ENCODE measurements at regions not wholly inside any gene's neighbourhood (a gene's known extent, or its start where the extent isn't known, plus 50 kb on each side); places are given as distances from the start of the nearest gene placed in this dataset.

- H3K27ac ChIP-seq = peak overlapping the region in 5 of 8 donors; percentile 2 to 90 (median 88)
- intact Hi-C loops (cut with DNase I; ENCODE audit: low total_unique reads) = no loop called here
- 61 to 80% (median 63%) methylated on average over 13 of the region's 13 CpGs for WGBS, 5 donors
Measured at GRCh38 chr12:124454735-124455134, 112.7 kb downstream of the NCOR2 start.

GRCh38 chr12:124454352-124454725 lies 113.1 kb downstream of the NCOR2 start:
- peaks cover 58 to 96% (median 85%) of the 10 kb centered on the region in 6 donors for H3K4me1 ChIP-seq
- 62 to 74% (median 68%) methylated on average over 11 of the region's 11 CpGs for WGBS, 5 donors
- peak overlapping the region in 7 of 8 donors; percentile 72 to 89 (median 82) for H3K27ac ChIP-seq

More at GRCh38 chr12:124454735-124455134, 112.7 kb downstream of the NCOR2 start:
- Histone ChIP-seq H3K4me3 (no peak overlapping the region), H3K27me3 (replicated peaks in 1 of 7) (no peaks in the 10 kb centered on the region), H3K9me3 (no peaks in the 10 kb centered on the region), H3K36me3 (peaks cover 0 to 48% (median 5%) of the 10 kb centered on the region in 6 donors), H3K4me1 (peaks cover 58 to 92% (median 85%) of the 10 kb centered on the region in 6 donors)
- DNase-seq = no peak
- TF ChIP-seq POLR2AphosphoS5 (IDR thresholded peaks at IDR 0.05) (no peak), POLR2A (IDR thresholded peaks at IDR 0.05) (no peak), CTCF (IDR thresholded peaks at IDR 0.05 in 8 of 11, conservative IDR thresholded peaks at IDR 0.05 in 3 of 11) (no peak)

GRCh38 chr12:124453419-124454351 lies 113.7 kb downstream of the NCOR2 start:
- 13 to 24% (median 19%) methylated on average over 18 to 27 of the region's 27 CpGs for WGBS, 5 donors
- TF ChIP-seq POLR2AphosphoS5 (IDR thresholded peaks at IDR 0.05) = peak; percentile 84 to 90 (median 89)
- peak in 6 of 11 experiments; percentile 17 to 38 (median 34) for TF ChIP-seq CTCF (IDR thresholded peaks at IDR 0.05 in 8 of 11, conservative IDR thresholded peaks at IDR 0.05 in 3 of 11)
- TF ChIP-seq POLR2A (IDR thresholded peaks at IDR 0.05) = no peak
- peak; percentile 95 for DNase-seq
- peaks cover 58 to 100% (median 84%) of the 10 kb centered on the region in 6 donors for H3K4me1 ChIP-seq
- peak overlapping the region; percentile 72 to 89 (median 82) for H3K27ac ChIP-seq
- H3K36me3 ChIP-seq = peaks cover 0 to 48% (median 5%) of the 10 kb centered on the region in 6 donors
- no peaks in the 10 kb centered on the region for H3K9me3 ChIP-seq
- intact Hi-C loops (cut with DNase I; ENCODE audit: low total_unique reads) = no loop called here
- peak overlapping the region in 6 of 8 donors; percentile 3 to 53 (median 7) for H3K4me3 ChIP-seq
- H3K27me3 ChIP-seq (replicated peaks in 1 of 7) = no peaks in the 10 kb centered on the region

More at GRCh38 chr12:124454352-124454725, 113.1 kb downstream of the NCOR2 start:
- Histone ChIP-seq H3K9me3 (no peaks in the 10 kb centered on the region), H3K4me3 (peak overlapping the region in 1 of 8 donors; percentile 53), H3K36me3 (peaks cover 0 to 48% (median 5%) of the 10 kb centered on the region in 6 donors), H3K27me3 (replicated peaks in 1 of 7) (no peaks in the 10 kb centered on the region)
- intact Hi-C loops (cut with DNase I; ENCODE audit: low total_unique reads) = no loop called here
- no peak for TF ChIP-seq POLR2A (IDR thresholded peaks at IDR 0.05)
- no peak for TF ChIP-seq POLR2AphosphoS5 (IDR thresholded peaks at IDR 0.05)
- no peak for TF ChIP-seq CTCF (IDR thresholded peaks at IDR 0.05 in 8 of 11, conservative IDR thresholded peaks at IDR 0.05 in 3 of 11)
- no peak for DNase-seq
